ENCODE measurements at regions not wholly inside any gene's neighbourhood (a gene's known extent, or its start where the extent isn't known, plus 50 kb on each side); places are given as distances from the start of the nearest gene placed in this dataset.

DNA sequence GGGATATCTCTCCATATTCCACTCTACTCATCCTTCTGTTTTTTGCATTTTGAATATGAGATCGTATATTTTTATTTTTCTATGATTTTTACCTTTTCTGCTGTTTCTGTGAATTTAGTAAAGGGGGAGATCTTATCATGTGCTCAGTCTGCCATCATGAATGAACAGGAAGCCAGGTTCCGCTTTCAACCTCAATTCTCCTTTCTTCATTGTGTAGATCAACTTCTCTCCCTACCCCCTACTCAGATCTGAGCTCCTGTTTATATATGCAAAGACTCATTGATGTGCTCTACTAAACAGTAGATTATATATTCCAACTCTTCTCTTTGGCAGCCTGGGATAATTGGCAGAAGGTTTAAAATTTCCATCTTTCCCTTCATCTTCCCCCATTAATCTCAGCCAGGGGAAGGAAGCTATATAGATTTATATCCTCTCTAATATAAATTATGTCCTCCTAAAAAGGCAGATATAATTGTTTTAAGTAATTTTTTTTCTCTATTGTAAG, 336.7 kb upstream of the PLET1 start:
- DNase-seq (ENCODE audit: low spot score), result no peak
- intact Hi-C loops (cut with DNase I), result no loop called here

DNA sequence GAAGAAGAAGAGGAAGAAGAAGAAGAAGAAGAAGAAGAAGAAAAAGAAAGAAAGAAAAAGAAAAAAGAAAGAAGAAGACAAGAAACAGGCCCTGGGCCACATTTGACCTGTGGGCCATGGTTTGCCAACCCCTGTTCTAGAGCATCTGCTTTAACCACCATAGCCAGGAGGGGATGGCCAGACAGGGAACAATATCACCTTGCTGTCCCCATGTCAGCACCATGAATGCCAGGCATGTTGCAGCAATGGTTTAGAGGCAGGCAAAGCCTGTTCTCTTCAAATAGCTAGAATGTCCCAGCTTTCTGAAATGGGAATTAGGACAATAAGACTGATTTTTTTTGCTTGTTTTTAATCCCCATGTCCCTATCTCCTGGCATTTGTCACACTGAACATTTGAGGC, 338.6 kb upstream of the PLET1 start:
- DNase-seq (ENCODE audit: low spot score), result no peak
- intact Hi-C loops (cut with DNase I), result loop anchor here in 1 of 2 donors (2.0 kb wide), 1 partner anchor 74 kb away; no protein-coding TSS in a partner anchor

DNA sequence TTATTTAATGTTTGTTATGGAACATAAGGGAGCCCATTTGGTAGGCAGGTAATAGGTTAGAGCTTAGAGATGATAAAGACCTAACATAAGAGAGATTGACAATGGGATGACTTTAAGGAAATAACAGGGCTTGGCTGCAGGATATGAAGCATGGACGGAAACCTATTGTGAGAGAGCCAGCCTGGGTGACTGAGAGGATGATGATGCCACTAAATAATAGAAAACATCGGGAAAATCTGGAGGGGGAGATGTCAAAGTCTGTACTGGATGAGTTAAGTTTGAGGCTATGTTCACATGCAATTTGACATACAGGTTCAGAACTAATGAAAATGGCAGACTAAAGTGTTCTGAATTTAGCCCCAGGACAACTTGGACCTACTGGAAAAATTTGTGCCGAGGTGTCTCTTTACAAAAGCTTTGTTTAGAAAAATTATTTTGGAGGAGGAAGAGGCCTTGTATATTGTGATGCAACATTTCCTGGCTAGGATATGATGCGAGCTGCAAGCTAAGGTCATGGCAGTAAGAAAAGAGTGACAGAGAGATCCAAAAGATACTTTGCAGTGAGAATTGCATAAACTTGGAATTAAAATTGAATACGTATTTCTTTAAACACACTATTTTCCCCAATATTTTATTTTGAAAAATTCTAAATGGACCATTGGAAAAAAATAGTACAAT, 339.3 kb upstream of the PLET1 start:
- no peak for DNase-seq (ENCODE audit: low spot score)
- intact Hi-C loops (cut with DNase I), result loop anchor here in 1 of 2 donors (2.0 kb wide), 1 partner anchor 73 kb away; no protein-coding TSS in a partner anchor

DNA sequence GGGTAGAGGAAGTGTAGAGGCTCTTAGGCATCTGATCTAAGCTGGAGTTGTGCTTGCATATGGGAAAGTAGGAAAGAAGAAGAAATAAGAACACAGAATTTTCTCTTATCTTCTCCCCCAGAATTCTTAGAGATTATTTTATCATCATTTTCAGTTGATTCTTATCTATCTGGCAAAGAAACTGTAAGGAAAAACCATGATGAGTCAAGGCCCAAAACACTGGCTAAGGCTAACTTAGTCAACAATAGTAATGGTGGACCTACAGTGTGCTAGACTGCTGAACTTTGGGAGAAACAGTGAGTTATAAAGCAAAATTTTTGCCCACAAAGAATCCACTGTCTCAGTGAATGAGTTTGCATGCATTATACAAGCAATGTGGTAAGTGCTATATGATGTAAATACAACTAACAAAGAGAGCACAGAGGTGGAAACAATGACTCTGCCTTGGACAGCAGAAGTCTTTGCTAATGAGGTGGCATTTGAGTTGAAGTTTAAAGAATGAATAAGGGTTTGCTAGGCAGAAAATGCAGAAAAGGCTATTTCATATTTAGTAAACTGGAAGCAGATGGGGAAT, 344.5 kb upstream of the PLET1 start:
- intact Hi-C loops (cut with DNase I), result no loop called here

DNA sequence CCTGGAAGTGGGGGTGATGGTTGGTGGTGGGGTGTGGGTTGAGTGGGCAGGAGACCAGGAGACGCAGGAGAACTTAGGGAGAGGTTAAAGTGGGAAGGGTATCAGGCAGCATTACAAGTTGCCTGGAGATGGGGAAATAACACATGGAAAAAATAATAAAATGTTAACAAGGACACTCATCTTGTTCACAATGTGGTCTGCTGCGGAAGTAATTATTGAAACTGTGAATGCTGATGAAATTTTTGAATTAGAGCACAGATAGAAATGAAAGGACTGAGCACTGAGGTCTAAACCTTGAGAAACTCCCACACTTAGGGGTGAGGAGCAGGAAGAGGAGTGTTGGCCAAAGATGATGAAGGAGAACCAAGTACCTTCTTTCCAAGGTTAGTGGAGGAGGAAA, 346.0 kb upstream of the PLET1 start:
- intact Hi-C loops (cut with DNase I), result no loop called here
- DNase-seq (ENCODE audit: low spot score), result no peak

More for the DNA sequence above, 344.5 kb upstream of the PLET1 start:
- no peak for DNase-seq (ENCODE audit: low spot score)

DNA sequence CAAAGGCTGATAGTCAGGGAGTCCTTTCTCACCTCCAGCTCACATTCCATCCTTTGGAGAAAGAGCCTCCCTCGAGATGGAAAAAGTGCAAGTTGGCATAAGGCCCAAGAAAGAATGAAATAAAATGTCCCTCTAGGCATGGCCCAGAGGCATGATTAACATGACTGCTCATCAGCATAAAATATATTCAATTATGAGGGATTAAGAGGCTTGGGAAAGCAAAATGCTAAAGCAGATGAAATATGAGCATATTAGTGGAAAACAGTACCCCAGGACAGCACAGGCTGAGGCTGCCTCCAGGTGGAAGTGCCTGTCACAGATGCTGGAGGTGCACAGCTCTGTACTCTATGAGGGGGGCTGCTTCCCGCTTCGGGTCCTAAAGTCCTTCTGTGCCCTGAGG, 347.8 kb upstream of the PLET1 start:
- intact Hi-C loops (cut with DNase I), result no loop called here
- no peak for DNase-seq (ENCODE audit: low spot score)

DNA sequence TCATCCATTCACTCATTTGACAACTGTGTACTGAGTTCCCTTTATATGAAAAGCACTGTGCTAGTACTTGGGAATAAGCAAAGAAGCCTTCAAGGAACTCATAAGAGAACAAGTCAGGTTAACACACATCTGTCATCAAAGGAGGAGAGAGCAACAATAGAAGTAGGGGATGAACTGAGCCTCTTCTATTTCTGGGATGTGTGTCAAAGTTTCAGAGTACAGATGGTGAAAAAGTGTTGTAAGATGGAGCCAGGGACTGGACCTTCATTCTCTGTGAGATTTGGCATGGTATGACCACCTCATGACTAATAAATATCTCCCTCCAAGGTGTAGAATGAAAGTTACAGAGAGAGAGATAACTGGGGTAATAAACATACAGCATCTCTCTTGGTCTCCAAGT, 349.8 kb upstream of the PLET1 start:
- DNase-seq (ENCODE audit: low spot score), result no peak
- intact Hi-C loops (cut with DNase I), result no loop called here

DNA sequence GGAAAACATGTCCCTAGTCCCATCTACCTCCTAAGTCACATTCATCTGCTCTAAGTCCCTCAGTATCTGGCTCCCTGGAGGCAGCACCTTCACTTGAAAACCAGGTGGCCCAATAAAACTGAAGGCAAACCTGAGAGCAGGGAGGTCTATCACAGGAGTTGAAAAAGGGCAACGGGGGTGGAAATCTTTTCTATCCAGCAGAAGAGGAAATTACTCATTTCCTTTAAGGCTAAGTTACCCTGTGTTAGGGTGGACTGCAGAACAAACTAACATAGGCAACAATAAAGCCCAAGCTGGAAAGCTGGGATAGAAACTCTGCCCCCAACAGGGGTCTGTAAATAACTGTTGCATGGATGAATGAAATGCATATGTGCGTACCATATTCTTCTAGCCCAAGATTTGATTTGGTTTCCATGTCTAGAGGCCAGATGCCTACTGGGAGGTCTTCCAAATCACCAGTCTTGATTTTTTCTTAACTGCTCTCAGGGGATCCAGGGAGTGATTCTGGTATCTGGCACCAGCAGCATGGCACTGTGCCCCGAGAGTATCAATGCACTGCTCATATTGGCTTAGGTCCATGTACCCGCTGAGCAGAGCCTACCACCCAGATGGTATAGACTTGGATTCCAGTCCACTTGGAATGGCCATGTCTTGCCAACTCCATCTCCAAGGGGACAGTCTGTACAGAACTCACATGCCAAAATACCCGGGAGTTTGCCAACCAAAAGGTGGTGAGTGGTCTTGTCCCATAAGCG, 350.0 kb upstream of the NCAM1 start:
- intact Hi-C loops (cut with DNase I), result no loop called here
- DNase-seq (ENCODE audit: low spot score), result no peak

DNA sequence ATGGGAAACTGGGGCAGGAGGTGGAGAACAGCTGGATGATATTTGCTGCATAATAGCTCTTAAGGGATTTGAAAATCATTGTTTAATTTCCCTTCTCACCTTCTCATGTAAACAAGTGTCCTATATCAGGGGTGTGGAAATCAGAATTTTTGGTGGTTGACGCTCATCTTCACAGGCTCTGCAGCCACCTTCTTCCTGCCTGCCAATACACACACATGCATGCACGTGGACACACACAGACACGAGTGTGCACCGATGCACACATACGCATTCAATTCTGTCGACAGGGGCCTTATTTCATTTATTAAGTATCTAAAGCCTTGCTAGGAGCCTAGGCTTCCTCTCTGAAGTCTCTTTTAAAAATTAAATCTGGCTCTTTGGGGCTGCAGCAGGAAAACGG, 349.4 kb upstream of the NCAM1 start:
- DNase-seq (ENCODE audit: low spot score), result no peak
- intact Hi-C loops (cut with DNase I), result no loop called here

DNA sequence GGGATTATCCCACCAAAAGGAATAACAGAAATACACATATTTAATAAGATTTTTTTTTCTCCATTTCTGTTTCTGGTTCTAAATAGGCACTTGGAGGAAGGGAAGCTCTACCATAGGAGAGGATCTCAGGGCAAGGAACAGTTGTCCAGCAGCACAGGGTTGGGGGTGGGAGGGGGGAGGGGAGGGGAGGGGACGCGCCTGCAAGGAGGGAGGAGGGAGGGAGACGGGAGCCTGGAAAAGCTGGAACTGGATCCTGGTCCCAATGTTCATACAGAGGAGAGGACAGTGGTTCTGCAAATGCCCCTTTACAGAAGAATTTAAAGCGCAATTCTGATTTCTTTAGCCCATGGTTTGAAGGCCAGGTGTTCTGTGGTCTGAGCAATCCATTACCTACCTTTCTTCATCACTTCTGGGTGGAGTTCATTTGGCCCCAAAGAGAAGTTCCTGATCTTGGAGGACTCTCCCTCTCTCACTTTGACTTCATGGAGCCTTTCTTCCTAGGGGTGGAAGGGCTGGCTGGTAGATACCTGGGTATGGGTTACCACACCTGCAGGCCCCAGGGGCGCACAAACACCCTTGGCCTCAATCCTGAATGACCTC, 348.9 kb upstream of the NCAM1 start:
- intact Hi-C loops (cut with DNase I), result no loop called here
- DNase-seq (ENCODE audit: low spot score), result no peak

DNA sequence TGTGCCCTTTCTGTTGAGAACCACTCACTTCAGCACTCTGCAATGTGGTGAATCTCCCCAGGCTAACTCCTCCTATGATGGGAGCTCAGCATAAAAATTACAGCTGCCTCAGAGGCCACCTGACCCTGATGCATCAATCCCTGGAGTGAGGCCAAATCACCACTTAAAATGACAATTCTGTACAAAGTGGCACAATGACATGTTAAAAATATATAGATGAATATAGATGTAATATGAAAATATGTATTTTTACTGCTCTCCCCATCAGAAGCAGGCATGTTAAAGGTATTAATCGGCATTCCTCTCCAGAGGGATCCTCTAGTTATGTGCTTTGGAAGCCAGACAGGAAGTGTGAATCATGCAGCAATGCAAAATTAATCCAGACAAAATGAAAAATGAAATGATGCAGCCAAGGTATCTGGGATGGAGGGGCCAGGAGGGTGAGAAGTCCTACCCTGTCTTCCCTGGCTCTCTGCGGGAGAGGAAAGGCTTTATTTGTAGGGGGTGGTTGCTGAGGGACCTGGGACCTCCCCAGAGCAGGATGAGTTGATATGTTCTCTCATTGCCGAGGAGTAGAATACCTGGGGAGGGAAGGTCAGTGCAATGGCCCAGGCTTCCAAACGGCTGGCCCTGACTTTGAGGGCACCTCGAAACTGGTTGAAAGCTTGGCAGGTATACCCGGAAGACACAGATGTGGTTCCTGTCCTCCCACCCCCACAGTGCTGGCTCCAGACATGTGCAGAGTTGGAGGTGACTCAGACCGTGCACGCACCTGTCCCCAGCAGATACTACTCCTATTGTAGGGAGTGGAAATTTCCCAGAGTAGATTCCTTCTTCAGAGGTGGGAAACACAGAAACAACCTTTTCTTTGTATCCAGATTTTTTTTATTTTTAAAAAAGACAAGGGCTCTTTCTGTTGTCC, 347.9 kb upstream of the NCAM1 start:
- DNase-seq (ENCODE audit: low spot score), result no peak
- intact Hi-C loops (cut with DNase I), result no loop called here

DNA sequence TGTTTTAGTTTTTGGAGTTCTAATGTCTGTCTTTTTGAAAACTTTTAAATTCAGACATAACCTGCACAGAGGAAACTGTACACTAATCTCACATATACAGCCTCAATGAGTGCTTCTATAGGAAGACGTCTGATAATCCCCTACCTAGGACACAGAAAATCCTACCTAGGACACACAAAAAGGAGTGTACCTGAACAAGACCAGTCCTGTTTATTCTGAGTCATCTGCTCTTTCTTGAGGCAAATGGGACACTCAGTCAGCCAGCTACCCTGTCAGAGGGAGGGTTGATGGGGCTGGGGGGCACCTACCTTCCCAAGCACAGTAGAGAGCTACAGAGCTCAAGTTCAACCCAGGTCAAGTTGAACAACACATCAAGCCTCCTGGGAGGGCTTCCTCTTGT, 346.6 kb upstream of the NCAM1 start:
- intact Hi-C loops (cut with DNase I), result no loop called here
- no peak for DNase-seq (ENCODE audit: low spot score)

DNA sequence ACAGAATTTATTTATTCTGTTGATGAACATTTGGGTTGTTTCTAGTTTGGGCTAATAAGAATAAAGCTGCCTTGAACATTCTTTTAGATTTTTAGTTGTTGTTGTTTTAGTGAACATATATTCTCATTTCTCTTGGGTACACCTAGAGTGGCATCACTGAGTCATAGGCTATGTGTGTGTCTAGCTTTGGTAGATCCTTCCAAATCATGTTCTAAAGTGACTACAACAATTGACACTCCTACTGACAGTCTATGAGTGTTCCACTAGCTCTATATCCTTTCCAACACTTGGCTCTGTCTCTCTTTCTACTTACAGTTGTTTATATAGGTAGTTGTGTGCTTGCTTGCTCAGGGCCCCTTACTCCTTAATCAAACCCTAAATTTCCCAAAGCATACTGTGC, 346.0 kb upstream of the NCAM1 start:
- intact Hi-C loops (cut with DNase I), result no loop called here
- no peak for DNase-seq (ENCODE audit: low spot score)

DNA sequence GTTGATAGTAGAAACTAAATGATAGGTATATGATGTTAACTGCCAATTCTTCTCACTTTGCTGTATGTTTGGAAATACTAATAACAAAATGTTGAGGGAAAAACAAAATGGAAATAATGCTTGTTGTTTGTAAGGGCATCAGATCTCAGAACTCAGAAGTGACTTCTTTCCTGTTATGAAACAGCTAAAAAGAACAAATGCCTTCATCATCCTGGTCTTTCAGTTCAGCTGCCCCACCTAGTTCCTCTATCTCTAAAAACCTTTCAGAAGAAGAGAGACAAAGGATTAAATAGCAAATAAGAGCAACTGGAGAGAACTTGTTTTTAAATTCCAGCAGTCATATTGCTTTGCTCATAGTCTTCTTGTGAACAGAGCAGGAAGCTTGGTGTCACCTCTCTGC, 345.3 kb upstream of the NCAM1 start:
- DNase-seq (ENCODE audit: low spot score), result no peak
- intact Hi-C loops (cut with DNase I), result no loop called here

DNA sequence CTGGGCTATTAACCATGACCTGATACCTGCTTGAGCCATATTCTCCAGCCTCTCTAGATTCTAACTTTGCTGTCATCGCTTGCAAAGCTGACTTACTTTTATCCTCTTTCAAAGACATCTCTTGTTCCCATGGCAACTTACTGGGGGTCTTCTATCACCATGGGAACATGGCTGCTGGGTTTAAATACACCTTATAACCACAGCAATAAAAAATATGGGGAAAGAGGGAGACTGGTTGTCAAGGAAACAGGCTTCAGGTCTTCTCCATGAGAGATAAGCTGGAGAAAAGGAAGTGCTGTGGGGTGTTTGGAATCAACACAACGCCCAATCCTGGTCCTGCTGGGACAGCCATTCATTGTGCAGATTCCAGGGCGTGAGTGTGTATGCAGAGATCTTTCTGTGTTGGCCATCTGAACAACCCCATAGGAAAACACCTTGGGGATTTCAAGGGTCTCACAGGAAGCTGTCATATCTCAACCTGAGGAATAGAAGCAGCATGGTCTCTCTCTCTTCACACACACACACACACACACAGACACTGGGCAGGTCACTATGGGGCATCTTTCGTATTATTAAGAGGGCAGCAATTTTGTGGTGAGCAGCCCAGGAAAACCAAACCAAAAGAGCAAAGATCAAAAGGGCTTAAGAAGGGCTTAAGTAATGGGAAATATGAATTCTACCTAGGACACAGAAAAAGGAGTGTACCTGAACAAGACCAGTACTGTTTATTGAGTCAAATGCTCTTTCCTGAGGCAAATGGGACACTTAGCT, 344.7 kb upstream of the NCAM1 start:
- intact Hi-C loops (cut with DNase I), result no loop called here
- no peak for DNase-seq (ENCODE audit: low spot score)

DNA sequence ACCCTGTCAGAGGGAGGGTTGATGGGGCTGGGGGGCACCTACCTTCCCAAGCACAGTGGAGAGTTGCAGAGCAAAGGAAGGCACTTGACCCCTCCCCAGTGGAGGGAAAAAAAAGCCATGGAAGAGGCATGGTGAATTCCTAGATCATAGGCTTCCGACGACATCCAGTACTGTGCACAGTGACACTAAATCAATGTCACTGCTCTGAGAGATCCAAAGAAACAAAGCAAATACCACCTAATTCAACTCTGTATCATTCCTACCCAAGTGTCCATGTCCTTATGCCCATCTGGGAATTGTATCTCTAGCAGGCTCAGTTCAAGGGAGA, 344.2 kb upstream of the NCAM1 start:
- no peak for DNase-seq (ENCODE audit: low spot score)
- intact Hi-C loops (cut with DNase I), result no loop called here

DNA sequence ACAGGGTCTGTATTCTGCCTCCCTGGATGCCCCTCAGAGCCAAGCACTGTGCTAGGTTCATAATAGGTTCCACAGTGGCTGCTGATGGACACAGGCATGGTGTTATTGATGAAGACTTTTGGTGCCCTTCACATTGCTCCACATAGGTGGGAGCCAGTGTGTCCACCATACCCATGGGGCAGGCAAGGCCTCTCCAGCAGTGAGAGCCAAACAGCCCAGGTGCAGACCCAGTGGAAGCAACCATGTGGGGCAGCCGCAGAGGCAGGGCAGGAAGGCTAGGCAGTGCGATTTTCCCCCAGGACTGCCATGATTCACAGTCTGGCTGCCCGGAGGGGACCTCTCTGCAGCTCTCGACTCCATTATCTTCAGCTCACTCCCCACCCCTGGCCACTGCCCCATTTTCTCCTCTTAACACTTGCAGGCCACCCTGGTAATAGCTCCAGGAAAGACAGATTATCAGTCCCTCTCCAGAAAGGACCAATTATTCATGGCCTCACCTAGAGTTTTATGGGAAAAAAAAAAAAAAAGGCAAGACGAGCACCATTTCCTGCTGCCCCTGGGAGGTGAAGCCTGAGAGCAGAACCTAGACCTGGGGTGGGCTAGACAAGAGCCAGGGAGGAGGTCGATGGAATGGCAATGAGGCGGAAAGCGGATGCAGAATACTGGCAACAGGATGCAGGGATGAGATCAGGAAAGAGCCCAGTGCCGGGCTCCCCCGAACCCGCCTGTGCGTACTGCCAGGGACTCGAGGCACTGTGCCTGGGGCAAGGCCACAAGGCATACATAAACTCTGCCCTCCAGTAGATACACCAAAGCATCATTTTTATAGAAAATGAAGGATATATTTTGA, 343.0 kb upstream of the NCAM1 start:
- no peak for DNase-seq (ENCODE audit: low spot score)
- intact Hi-C loops (cut with DNase I), result no loop called here

DNA sequence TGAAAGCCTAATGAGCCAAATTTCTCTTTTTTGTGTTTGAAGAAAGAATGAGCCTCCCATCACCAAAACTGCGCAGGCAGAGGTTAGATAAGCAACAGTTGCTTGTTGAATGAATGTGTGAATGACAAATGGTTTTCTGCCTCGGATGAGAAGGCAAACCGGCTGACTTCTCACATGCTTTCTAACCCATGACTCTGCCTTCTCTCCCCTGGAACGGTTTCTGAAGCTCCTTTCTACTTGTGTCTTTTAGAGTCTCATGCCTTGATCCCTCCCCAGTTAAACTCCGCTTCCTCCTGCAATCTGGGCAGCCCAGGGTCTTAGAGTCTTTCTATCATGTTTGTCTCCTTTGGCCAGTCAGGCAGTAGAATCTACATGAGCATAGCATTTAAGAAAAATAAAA, 342.1 kb upstream of the NCAM1 start:
- DNase-seq (ENCODE audit: low spot score), result no peak
- intact Hi-C loops (cut with DNase I), result no loop called here
